CD14-positive monocyte (primary cell): ENCODE measurements at regions not wholly inside any gene's neighbourhood (a gene's known extent, or its start where the extent isn't known, plus 50 kb on each side); places are given as distances from the start of the nearest gene placed in this dataset.

Experiments used
- DNase-seq, 3 donors: peaks; one replicate each; pipeline ENCODE4 v3.0.0-alpha.2; 2011 to 2022
- H2AFZ ChIP-seq: 2 replicates; pipeline ENCODE4 v1.6.0; 2012; ENCODE audit warnings: mild to moderate bottlenecking, low read depth, low read length, inconsistent platforms; ENCODE audit not compliant: insufficient read depth, poor library complexity, severe bottlenecking
- H3K27ac ChIP-seq, 2 donors: 1 replicate in 1 of 2; 2 replicates in 1 of 2; pipeline ENCODE4 v1.5.1; 2012 to 2013; ENCODE audit warnings: low read length in 2 of 2, control low read depth in 1 of 2, inconsistent platforms in 1 of 2, low read depth in 1 of 2, mild to moderate bottlenecking in 1 of 2
- H3K27me3 ChIP-seq, 2 donors: one replicate each; pipeline versions ENCODE4 v1.6.0 to v1.6.1; 2011 to 2013; ENCODE audit warnings: low read length in 2 of 2; ENCODE audit not compliant: control insufficient read depth in 2 of 2, insufficient read depth in 2 of 2
- H3K36me3 ChIP-seq, 2 donors: replicated peaks in 1 of 2; 1 replicate in 1 of 2; 2 replicates in 1 of 2; pipeline versions ENCODE4 v1.5.1 to v1.6.1; 2012 to 2013; ENCODE audit warnings: low read length in 2 of 2, control low read depth in 1 of 2, inconsistent platforms in 1 of 2, mild to moderate bottlenecking in 1 of 2; ENCODE audit not compliant: insufficient read depth in 2 of 2, control insufficient read depth in 1 of 2
- H3K4me1 ChIP-seq, 2 donors: 1 replicate in 1 of 2; 2 replicates in 1 of 2; pipeline versions ENCODE4 v1.5.1 to v1.6.1; 2012 to 2013; ENCODE audit warnings: low read length in 2 of 2, control low read depth in 1 of 2, inconsistent platforms in 1 of 2, mild to moderate bottlenecking in 1 of 2, moderate library complexity in 1 of 2; ENCODE audit not compliant: insufficient read depth in 2 of 2, control insufficient read depth in 1 of 2
- H3K4me2 ChIP-seq: replicated peaks from 2 replicates; pipeline ENCODE3; 2012; ENCODE audit warnings: low read length, moderate library complexity, mild to moderate bottlenecking; ENCODE audit not compliant: poor library complexity, severe bottlenecking; ENCODE audit errors: extremely low read depth
- H3K4me3 ChIP-seq, 3 experiments: fragments of 200-600 bp in 1 of 3; sonication (generic) in 1 of 3; replicated peaks in 1 of 3; 1 replicate in 2 of 3; 2 replicates in 1 of 3; pipeline ENCODE4 v1.5.1; 2011 to 2013; ENCODE audit warnings: low read length in 3 of 3, mild to moderate bottlenecking in 3 of 3, control low read depth in 2 of 3, low read depth in 2 of 3, inconsistent platforms in 1 of 3, moderate library complexity in 1 of 3
- H3K79me2 ChIP-seq: 2 replicates; pipeline ENCODE4 v1.6.0; 2012; ENCODE audit warnings: mild to moderate bottlenecking, control low read depth, inconsistent platforms, low read length, moderate library complexity; ENCODE audit not compliant: insufficient read depth
- H3K9ac ChIP-seq: 2 replicates; pipeline ENCODE4 v1.6.0; 2017; ENCODE audit warnings: low read length, mild to moderate bottlenecking; ENCODE audit not compliant: insufficient read depth, poor library complexity, severe bottlenecking
- H3K9me3 ChIP-seq, 2 donors: replicated peaks in 1 of 2; 1 replicate in 1 of 2; 2 replicates in 1 of 2; pipeline versions ENCODE4 v1.5.1 to v1.6.1; 2012 to 2013; ENCODE audit warnings: low read length in 2 of 2, control low read depth in 1 of 2; ENCODE audit not compliant: control insufficient read depth in 1 of 2, insufficient read depth in 1 of 2
- H4K20me1 ChIP-seq: 2 replicates; pipeline ENCODE4 v1.6.0; 2012; ENCODE audit warnings: mild to moderate bottlenecking, low read length, control low read depth, moderate library complexity; ENCODE audit not compliant: insufficient read depth
- H3K27ac Mint-ChIP-seq, 7 donors: one replicate each; pipeline ENCODE4 v1.8.0; 2020; ENCODE audit warnings: mild to moderate bottlenecking in 7 of 7, mixed read lengths in 7 of 7, moderate library complexity in 6 of 7, inconsistent platforms in 2 of 7
- H3K27me3 Mint-ChIP-seq, 3 donors: one replicate each; pipeline ENCODE4 v1.8.0; 2021 to 2022; ENCODE audit warnings: low read depth in 3 of 3, mild to moderate bottlenecking in 3 of 3, mixed read lengths in 3 of 3, moderate library complexity in 3 of 3, inconsistent platforms in 1 of 3
- H3K36me3 Mint-ChIP-seq, 2 donors: one replicate each; pipeline ENCODE4 v1.8.0; 2020; ENCODE audit warnings: mixed read lengths in 2 of 2, inconsistent platforms in 1 of 2, mild to moderate bottlenecking in 1 of 2
- H3K4me1 Mint-ChIP-seq: one replicate; pipeline ENCODE4 v1.8.0; 2020; ENCODE audit warnings: mild to moderate bottlenecking, mixed read lengths
- H3K4me3 Mint-ChIP-seq, 2 donors: one replicate each; pipeline ENCODE4 v1.8.0; 2020; ENCODE audit warnings: mild to moderate bottlenecking in 2 of 2, mixed read lengths in 2 of 2, moderate library complexity in 1 of 2
- H3K9me3 Mint-ChIP-seq, 7 donors: one replicate each; pipeline ENCODE4 v1.8.0; 2020 to 2022; ENCODE audit warnings: mixed read lengths in 7 of 7, mild to moderate bottlenecking in 6 of 7, moderate library complexity in 6 of 7, inconsistent platforms in 2 of 7
- whole genome bisulfite sequencing: methylation state at CpG from one replicate; pipeline ENCODE4 v1.1.5; 2013; ENCODE audit warnings: missing lambda C conversion rate; ENCODE audit not compliant: insufficient coverage; 5-methylcytosine and 5-hydroxymethylcytosine counted together
- intact Hi-C, 2 donors: fragments of 100-400 bp; cut with micrococcal nuclease; formaldehyde crosslinking; loops; one replicate each; pipeline versions ENCODE4 v1.15.0 to v1.15.1; 2023
- TF ChIP-seq, protein P1 (sequence below): fragments of 200-600 bp; IDR thresholded peaks from one replicate; pipeline ENCODE4 v1.8.0; 2022; ENCODE audit warnings: antibody characterized with exemption, mild to moderate bottlenecking

DNA sequence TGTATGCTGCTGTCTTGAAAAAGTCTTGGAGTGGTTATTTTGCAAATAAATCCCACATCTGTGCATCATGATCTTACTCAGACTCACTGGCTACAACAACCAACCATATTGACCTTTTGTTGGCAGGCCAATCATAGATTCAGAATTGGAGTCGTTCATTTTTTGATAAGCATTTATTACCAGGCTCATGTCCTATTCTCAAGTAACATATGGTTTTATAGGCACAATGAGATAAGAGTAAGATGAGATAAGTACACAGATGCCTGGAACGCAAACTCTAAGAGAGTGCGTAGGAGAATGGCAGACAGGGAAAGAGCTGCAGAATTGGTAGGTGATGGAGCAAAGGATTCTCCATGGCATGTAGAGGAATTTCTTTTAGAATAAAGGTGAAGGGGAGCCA is 71.6 kb upstream of the SLC5A12 start:
- Histone ChIP-seq H3K4me2 (no peak overlapping the region), H3K9me3 (no peaks in the 10 kb centered on the region), H3K27me3 (no peaks in the 10 kb centered on the region), H3K79me2 (no peaks in the 10 kb centered on the region), H3K4me3 (no peak overlapping the region), H2AFZ (no peak overlapping the region), H3K36me3 (no peaks in the 10 kb centered on the region), H3K4me1 (no peaks in the 10 kb centered on the region), H3K27ac (no peak overlapping the region), H3K9ac (no peak overlapping the region), H4K20me1 (no peaks in the 10 kb centered on the region)
- Mint-ChIP-seq H3K4me3 (no peak overlapping the region), H3K27ac (no peak overlapping the region), H3K9me3 (peaks cover 0 to 5% (median 2%) of the 10 kb centered on the region in 7 donors), H3K36me3 (no peaks in the 10 kb centered on the region), H3K4me1 (no peaks in the 10 kb centered on the region), H3K27me3 (no peaks in the 10 kb centered on the region)
- TF ChIP-seq, protein P1, sequence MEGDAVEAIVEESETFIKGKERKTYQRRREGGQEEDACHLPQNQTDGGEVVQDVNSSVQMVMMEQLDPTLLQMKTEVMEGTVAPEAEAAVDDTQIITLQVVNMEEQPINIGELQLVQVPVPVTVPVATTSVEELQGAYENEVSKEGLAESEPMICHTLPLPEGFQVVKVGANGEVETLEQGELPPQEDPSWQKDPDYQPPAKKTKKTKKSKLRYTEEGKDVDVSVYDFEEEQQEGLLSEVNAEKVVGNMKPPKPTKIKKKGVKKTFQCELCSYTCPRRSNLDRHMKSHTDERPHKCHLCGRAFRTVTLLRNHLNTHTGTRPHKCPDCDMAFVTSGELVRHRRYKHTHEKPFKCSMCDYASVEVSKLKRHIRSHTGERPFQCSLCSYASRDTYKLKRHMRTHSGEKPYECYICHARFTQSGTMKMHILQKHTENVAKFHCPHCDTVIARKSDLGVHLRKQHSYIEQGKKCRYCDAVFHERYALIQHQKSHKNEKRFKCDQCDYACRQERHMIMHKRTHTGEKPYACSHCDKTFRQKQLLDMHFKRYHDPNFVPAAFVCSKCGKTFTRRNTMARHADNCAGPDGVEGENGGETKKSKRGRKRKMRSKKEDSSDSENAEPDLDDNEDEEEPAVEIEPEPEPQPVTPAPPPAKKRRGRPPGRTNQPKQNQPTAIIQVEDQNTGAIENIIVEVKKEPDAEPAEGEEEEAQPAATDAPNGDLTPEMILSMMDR = no peak
- intact Hi-C loops = no loop called here
- WGBS = 95% methylated on average over 2 of the region's 3 CpGs
- no peak for DNase-seq

DNA sequence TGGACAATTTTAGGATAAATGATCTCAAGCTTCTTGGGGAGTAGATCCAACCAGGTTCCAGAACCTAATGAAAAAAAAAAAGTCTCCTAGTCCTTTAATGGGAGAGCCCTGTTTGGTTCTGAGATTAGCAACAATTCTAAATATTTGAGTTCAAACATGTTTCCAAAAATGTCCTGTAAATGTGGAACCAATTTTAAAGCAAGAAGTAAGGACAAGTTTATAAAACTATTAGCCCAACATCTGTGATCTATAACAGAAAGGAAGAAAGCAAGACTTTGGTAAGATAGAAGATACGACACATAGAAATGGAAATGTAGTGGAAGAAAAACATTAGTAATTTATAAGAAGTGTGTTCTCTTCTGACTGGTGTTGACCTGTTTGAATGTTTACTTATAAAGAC is 79.7 kb upstream of the SLC5A12 start:
- H3K4me1 Mint-ChIP-seq = no peaks in the 10 kb centered on the region
- H3K27me3 Mint-ChIP-seq = no peaks in the 10 kb centered on the region
- no peaks in the 10 kb centered on the region for H4K20me1 ChIP-seq
- H3K27ac Mint-ChIP-seq = no peak overlapping the region
- H3K4me1 ChIP-seq = no peaks in the 10 kb centered on the region
- no peaks in the 10 kb centered on the region for H3K9me3 ChIP-seq
- no peaks in the 10 kb centered on the region for H3K36me3 Mint-ChIP-seq
- WGBS = no CpG with 5 or more reads among the region's 1 CpG
- no peaks in the 10 kb centered on the region for H3K79me2 ChIP-seq
- H3K9ac ChIP-seq = no peak overlapping the region
- H3K4me2 ChIP-seq = no peak overlapping the region
- H3K9me3 Mint-ChIP-seq = peaks cover 0 to 3% (median 0%) of the 10 kb centered on the region in 7 donors
- DNase-seq = no peak
- H2AFZ ChIP-seq = no peak overlapping the region
- H3K27me3 ChIP-seq = no peaks in the 10 kb centered on the region
- no peak overlapping the region for H3K27ac ChIP-seq
- no peak overlapping the region for H3K4me3 ChIP-seq
- no peak overlapping the region for H3K4me3 Mint-ChIP-seq
- H3K36me3 ChIP-seq = no peaks in the 10 kb centered on the region
- TF ChIP-seq, protein P1 = no peak
- intact Hi-C loops = no loop called here
